HepG2 (cell line): ENCODE measurements at regions not wholly inside any gene's neighbourhood (a gene's known extent, or its start where the extent isn't known, plus 50 kb on each side); places are given as distances from the start of the nearest gene placed in this dataset.

Experiments used
- ATAC-seq: fragments of 200-7000 bp; cut with Tn5 transposase; 3 replicates; pipeline ENCODE4 v1.9.1; 2020; ENCODE audit warnings: mild to moderate bottlenecking, moderate library complexity
- BruUV-seq: library from RNA; stranded (reverse); fragments of 400-500 nt; replicated peaks from 2 replicates; lab custom pipeline; 2021; lab: Mats Ljungman, UMichigan
- CTCF ChIA-PET: fragments of 300-600 bp; formaldehyde crosslinking; extraction: SDS; loops from one replicate; lab custom pipeline; 2021; ENCODE audit warnings: low total read pairs, inconsistent platforms, low intra/inter-chr PET ratio; lab: Yijun Ruan, JAX
- POLR2A ChIA-PET: fragments of 350-600 bp; sonication (Branson Sonifier 250); formaldehyde crosslinking; loops from one replicate; lab custom pipeline; 2020; ENCODE audit warnings: antibody characterized with exemption, inconsistent platforms; lab: Yijun Ruan, JAX
- DNase-seq: peaks from one replicate; pipeline ENCODE4 v3.0.0-alpha.2; 2015; ENCODE audit warnings: low spot score
- FAIRE-seq: peaks from 3 replicates; lab custom pipeline; 2011; peaks lifted over from hg19 to GRCh38; lab: Jason Lieb, UNC
- H2AFZ ChIP-seq: one replicate; pipeline ENCODE4 v1.6.1; 2011; ENCODE audit warnings: low read length, inconsistent platforms
- H3K27ac ChIP-seq: fragments of 300-600 bp; 3 replicates; pipeline ENCODE4 v1.8.0; 2011; ENCODE audit warnings: mixed run types, mild to moderate bottlenecking, mixed read lengths, low read length, inconsistent platforms; ENCODE audit not compliant: insufficient read depth; ENCODE audit errors: extremely low read length
- H3K27me3 ChIP-seq, 2 experiments: fragments of 200-600 bp in 1 of 2; 2 replicates in 1 of 2; 3 replicates in 1 of 2; pipeline versions ENCODE4 v1.6.0 to v1.8.0; 2011; ENCODE audit warnings: low read length in 2 of 2, mild to moderate bottlenecking in 2 of 2, moderate library complexity in 2 of 2, inconsistent platforms in 1 of 2; ENCODE audit not compliant: insufficient read depth in 2 of 2, control insufficient read depth in 1 of 2
- H3K36me3 ChIP-seq, 2 experiments: fragments of 200-600 bp in 1 of 2; replicated peaks in 1 of 2; 2 replicates in 1 of 2; 3 replicates in 1 of 2; pipeline versions ENCODE4 v1.5.1 to v1.8.0; 2011; ENCODE audit warnings: low read length in 2 of 2, inconsistent platforms in 1 of 2; ENCODE audit not compliant: insufficient read depth in 2 of 2, control insufficient read depth in 1 of 2
- H3K4me1 ChIP-seq: 2 replicates; pipeline ENCODE4 v1.5.1; 2012; ENCODE audit warnings: low read length, inconsistent platforms; ENCODE audit not compliant: insufficient read depth
- H3K4me2 ChIP-seq: 2 replicates; pipeline ENCODE4 v1.6.0; 2011; ENCODE audit warnings: low read depth, low read length, inconsistent platforms
- H3K4me3 ChIP-seq, 3 experiments: fragments of 200-600 bp in 1 of 3; sonication (generic), shearing (Covaris generic) in 1 of 3; replicated peaks in 1 of 3; 2 replicates each; pipeline ENCODE4 v1.5.1; 2011 to 2016; ENCODE audit warnings: low read length in 3 of 3, inconsistent platforms in 2 of 3, low read depth in 2 of 3, mild to moderate bottlenecking in 2 of 3, control low read depth in 1 of 3, mixed read lengths in 1 of 3; ENCODE audit not compliant: insufficient read depth in 1 of 3
- H3K79me2 ChIP-seq: one replicate; pipeline ENCODE4 v1.6.1; 2011; ENCODE audit warnings: low read length, inconsistent platforms; ENCODE audit not compliant: insufficient read depth
- H3K9ac ChIP-seq: 2 replicates; pipeline ENCODE4 v1.6.0; 2011; ENCODE audit warnings: mild to moderate bottlenecking, low read depth, low read length, inconsistent platforms; ENCODE audit not compliant: insufficient read depth
- H3K9me3 ChIP-seq: 2 replicates; pipeline ENCODE4 v1.5.1; 2012; ENCODE audit warnings: mild to moderate bottlenecking, low read length
- H4K20me1 ChIP-seq: 2 replicates; pipeline ENCODE4 v1.6.0; 2011; ENCODE audit warnings: inconsistent platforms, mild to moderate bottlenecking, low read length, moderate library complexity; ENCODE audit not compliant: insufficient read depth
- EHMT2 ChIP-seq: fragments of 200-600 bp; sonication (generic); IDR thresholded peaks from 2 replicates; pipeline ENCODE4 v1.7.0; 2017; ENCODE audit warnings: antibody characterized with exemption, low read depth, low read length, borderline replicate concordance
- IRX3 ChIP-seq: sonication (generic); formaldehyde crosslinking; IDR thresholded peaks from 2 replicates; pipeline ENCODE4 v1.8.1; 2023; ENCODE audit warnings: mild to moderate bottlenecking, low read depth, missing genetic modification reagents, borderline replicate concordance
- NCOA1 ChIP-seq: sonication (generic); formaldehyde crosslinking; IDR thresholded peaks from 2 replicates; pipeline ENCODE4 v1.9.0; 2021; ENCODE audit warnings: missing genetic modification reagents
- NFYC ChIP-seq: IDR thresholded peaks from 2 replicates; pipeline ENCODE4 v1.6.1; 2016; ENCODE audit warnings: missing genetic modification reagents, missing compliant biosample characterization
- TOPORS ChIP-seq: sonication (generic); formaldehyde crosslinking; IDR thresholded peaks from 2 replicates; pipeline ENCODE4 v1.8.0; 2023; ENCODE audit warnings: mild to moderate bottlenecking, missing genetic modification reagents
- YEATS4 ChIP-seq: sonication (generic); formaldehyde crosslinking; IDR thresholded peaks from 2 replicates; pipeline ENCODE4 v1.4.0; 2020; ENCODE audit warnings: missing genetic modification reagents, borderline replicate concordance
- ZNF280B ChIP-seq: sonication (generic); formaldehyde crosslinking; IDR thresholded peaks from 2 replicates; pipeline ENCODE4 v1.5.0; 2020; ENCODE audit warnings: missing genetic modification reagents, mild to moderate bottlenecking, borderline replicate concordance
- ZNF292 ChIP-seq: sonication (generic); formaldehyde crosslinking; IDR thresholded peaks from 2 replicates; pipeline ENCODE4 v1.8.1; 2022; ENCODE audit warnings: mild to moderate bottlenecking, low read depth, missing genetic modification reagents, borderline replicate concordance
- ZNF597 ChIP-seq: sonication (generic); formaldehyde crosslinking; IDR thresholded peaks from 2 replicates; pipeline ENCODE4 v1.5.0; 2020; ENCODE audit warnings: missing genetic modification reagents
- ZNF7 ChIP-seq: IDR thresholded peaks from 2 replicates; pipeline ENCODE4 v1.6.1; 2016; ENCODE audit warnings: missing biosample characterization, missing genetic modification reagents
- in situ Hi-C: cut with HindIII; loops from 2 replicates; pipeline ENCODE4 v1.10.0; 2017; ENCODE audit warnings: low pct_unique_long_range_greater_than_20kb; ENCODE audit not compliant: extremely low pct_ligation_motif_present
- intact Hi-C: fragments of 100-400 bp; cut with micrococcal nuclease; formaldehyde crosslinking; loops from one replicate; pipeline ENCODE4 v1.10.0; 2022; ENCODE audit not compliant: unreplicated experiment

- Histone ChIP-seq H3K4me1 (no peaks in the 10 kb centered on the region), H3K27ac (no peak overlapping the region), H3K4me2 (no peak overlapping the region), H3K4me3 (no peak overlapping the region), H3K27me3 (no peaks in the 10 kb centered on the region), H3K79me2 (no peaks in the 10 kb centered on the region), H3K9ac (no peak overlapping the region), H3K36me3 (no peaks in the 10 kb centered on the region), H3K9me3 (peaks cover 13% of the 10 kb centered on the region; the same call in 1 of the 2 replicates), H4K20me1 (no peaks in the 10 kb centered on the region), H2AFZ (no peak overlapping the region)
- CTCF ChIA-PET: no interaction called here
- DNase-seq (no peak), ATAC-seq (no peak), FAIRE-seq (no peak)
- in situ Hi-C loops: no loop called here
- no peak for TF ChIP-seq TOPORS (CRISPR knock-in tag)
- TF ChIP-seq EHMT2: no peak
- no peak for TF ChIP-seq ZNF7 (CRISPR knock-in tag)
- TF ChIP-seq NFYC (CRISPR knock-in tag): no peak
- TF ChIP-seq NCOA1 (CRISPR knock-in tag): no peak
- TF ChIP-seq IRX3 (CRISPR knock-in tag): no peak
- TF ChIP-seq ZNF280B (CRISPR knock-in tag): no peak
- no peak for TF ChIP-seq ZNF597 (CRISPR knock-in tag)
- TF ChIP-seq ZNF292: no peak
- TF ChIP-seq YEATS4: no peak
- intact Hi-C loops: no loop called here
- POLR2A ChIA-PET: no interaction called here
- BruUV-seq: no TSS peak
Observed at GRCh38 chr1:172811694-172812093, 152.8 kb downstream of the FASLG start.
